CD8-positive, alpha-beta memory T cell (primary cell): ENCODE measurements at regions not wholly inside any gene's neighbourhood (a gene's known extent, or its start where the extent isn't known, plus 50 kb on each side); places are given as distances from the start of the nearest gene placed in this dataset.

ENCODE experiments used
- CTCF ChIA-PET: fragments of 350-600 bp; sonication (Branson Sonifier 250); formaldehyde crosslinking; loops from one replicate; lab custom pipeline; 2021; ENCODE audit warnings: antibody characterized with exemption; lab: Charles Lee
- POLR2A ChIA-PET: fragments of 350-600 bp; sonication (Branson Sonifier 250); formaldehyde crosslinking; loops from one replicate; lab custom pipeline; 2021; ENCODE audit warnings: antibody characterized with exemption; lab: Charles Lee
- DNase-seq, 5 donors: peaks; one replicate each; pipeline versions ENCODE4 v3.0.0 to v3.0.0-alpha.2; 2020 to 2022; ENCODE audit warnings: mixed read lengths in 1 of 5
- H3K27ac ChIP-seq: one replicate; pipeline ENCODE4 v1.7.0; 2013; ENCODE audit warnings: low read depth, mild to moderate bottlenecking, low read length, moderate library complexity
- H3K27me3 ChIP-seq: 2 replicates; pipeline ENCODE4 v1.7.0; 2013; ENCODE audit warnings: low read length, mild to moderate bottlenecking; ENCODE audit not compliant: insufficient read depth, poor library complexity, severe bottlenecking
- H3K36me3 ChIP-seq: 2 replicates; pipeline ENCODE4 v1.7.0; 2013; ENCODE audit warnings: mild to moderate bottlenecking, low read length, moderate library complexity; ENCODE audit not compliant: insufficient read depth
- H3K4me1 ChIP-seq: 2 replicates; pipeline ENCODE4 v1.7.0; 2013; ENCODE audit warnings: mild to moderate bottlenecking, low read length, moderate library complexity; ENCODE audit not compliant: insufficient read depth
- H3K4me3 ChIP-seq: 2 replicates; pipeline ENCODE4 v1.7.0; 2013; ENCODE audit warnings: mild to moderate bottlenecking, low read length
- H3K9me3 ChIP-seq: 2 replicates; pipeline ENCODE4 v1.7.0; 2013; ENCODE audit warnings: mild to moderate bottlenecking, low read length
- H3K27ac Mint-ChIP-seq, 8 donors: one replicate each; pipeline ENCODE4 v1.8.0; 2020 to 2021; ENCODE audit warnings: mixed read lengths in 8 of 8, mild to moderate bottlenecking in 6 of 8, inconsistent platforms in 3 of 8, moderate library complexity in 3 of 8
- H3K27me3 Mint-ChIP-seq, 2 donors: one replicate each; pipeline ENCODE4 v1.8.0; 2020 to 2021; ENCODE audit warnings: mixed read lengths in 2 of 2, mild to moderate bottlenecking in 1 of 2, moderate library complexity in 1 of 2
- H3K36me3 Mint-ChIP-seq, 3 donors: one replicate each; pipeline ENCODE4 v1.8.0; 2020 to 2021; ENCODE audit warnings: mixed read lengths in 3 of 3, inconsistent platforms in 1 of 3, mild to moderate bottlenecking in 1 of 3
- H3K4me1 Mint-ChIP-seq, 3 donors: one replicate each; pipeline ENCODE4 v1.8.0; 2020 to 2021; ENCODE audit warnings: mixed read lengths in 3 of 3, inconsistent platforms in 1 of 3, mild to moderate bottlenecking in 1 of 3
- H3K4me3 Mint-ChIP-seq, 7 donors: one replicate each; pipeline ENCODE4 v1.8.0; 2020 to 2021; ENCODE audit warnings: mixed read lengths in 7 of 7, mild to moderate bottlenecking in 6 of 7, moderate library complexity in 4 of 7, inconsistent platforms in 2 of 7
- H3K9me3 Mint-ChIP-seq, 5 donors: one replicate each; pipeline ENCODE4 v1.8.0; 2020 to 2022; ENCODE audit warnings: mixed read lengths in 5 of 5, mild to moderate bottlenecking in 3 of 5, moderate library complexity in 2 of 5, inconsistent platforms in 1 of 5

- H3K27me3 Mint-ChIP-seq: peaks cover under 1 to 23% of the 10 kb centered on the region in 2 donors
- no peaks in the 10 kb centered on the region for H3K36me3 Mint-ChIP-seq
- CTCF ChIA-PET: interaction anchor here (0.9 kb wide), 1 partner anchor 10 kb away, joined by 4 read pairs; no protein-coding TSS in a partner anchor
Observed at GRCh38 chr5:72006361-72006760, 100.9 kb upstream of the MAP1B start.

GRCh38 chr5:72007336-72008111 is 99.8 kb upstream of the MAP1B start:
- Histone ChIP-seq H3K9me3 (no peaks in the 10 kb centered on the region), H3K36me3 (no peaks in the 10 kb centered on the region), H3K4me3 (no peak overlapping the region), H3K27me3 (no peaks in the 10 kb centered on the region), H3K27ac (no peak overlapping the region), H3K4me1 (no peaks in the 10 kb centered on the region)
- Mint-ChIP-seq H3K36me3 (no peaks in the 10 kb centered on the region), H3K4me1 (no peaks in the 10 kb centered on the region), H3K27me3 (peaks cover 2 to 29% of the 10 kb centered on the region in 2 donors), H3K9me3 (no peaks in the 10 kb centered on the region), H3K4me3 (no peak overlapping the region), H3K27ac (no peak overlapping the region)
- no peak for DNase-seq
- ChIA-PET POLR2A (no interaction called here), CTCF (interaction anchor here (0.9 kb wide), 1 partner anchor 9 kb away, joined by 4 read pairs; no protein-coding TSS in a partner anchor)

More at GRCh38 chr5:72006361-72006760, 100.9 kb upstream of the MAP1B start:
- H3K27ac ChIP-seq: no peak overlapping the region
- no peak overlapping the region for H3K4me3 ChIP-seq
- no peak for DNase-seq
- no peaks in the 10 kb centered on the region for H3K9me3 ChIP-seq
- no peaks in the 10 kb centered on the region for H3K4me1 Mint-ChIP-seq
- H3K36me3 ChIP-seq: no peaks in the 10 kb centered on the region
- H3K27ac Mint-ChIP-seq: no peak overlapping the region
- no peak overlapping the region for H3K4me3 Mint-ChIP-seq
- H3K27me3 ChIP-seq: no peaks in the 10 kb centered on the region
- no peaks in the 10 kb centered on the region for H3K4me1 ChIP-seq
- POLR2A ChIA-PET: no interaction called here
- no peaks in the 10 kb centered on the region for H3K9me3 Mint-ChIP-seq

GRCh38 chr5:72009280-72009679 is 98.0 kb upstream of the MAP1B start:
- Histone ChIP-seq H3K4me1 (no peaks in the 10 kb centered on the region), H3K36me3 (no peaks in the 10 kb centered on the region), H3K27ac (no peak overlapping the region), H3K27me3 (no peaks in the 10 kb centered on the region), H3K9me3 (no peaks in the 10 kb centered on the region), H3K4me3 (no peak overlapping the region)
- Mint-ChIP-seq H3K36me3 (no peaks in the 10 kb centered on the region), H3K27ac (no peak overlapping the region), H3K27me3 (peaks cover 2 to 27% of the 10 kb centered on the region in 2 donors), H3K4me3 (no peak overlapping the region), H3K9me3 (no peaks in the 10 kb centered on the region), H3K4me1 (no peaks in the 10 kb centered on the region)
- ChIA-PET CTCF (no interaction called here), POLR2A (no interaction called here)
- no peak for DNase-seq

- Histone ChIP-seq H3K9me3 (no peaks in the 10 kb centered on the region), H3K4me1 (no peaks in the 10 kb centered on the region), H3K27me3 (no peaks in the 10 kb centered on the region), H3K36me3 (no peaks in the 10 kb centered on the region), H3K4me3 (no peak overlapping the region), H3K27ac (no peak overlapping the region)
- ChIA-PET POLR2A (no interaction called here), CTCF (no interaction called here)
- H3K4me1 Mint-ChIP-seq: peaks cover 0 to 2% (median 0%) of the 10 kb centered on the region in 3 donors
- no peak for DNase-seq
- peaks cover 2 to 27% of the 10 kb centered on the region in 2 donors for H3K27me3 Mint-ChIP-seq
- H3K4me3 Mint-ChIP-seq: no peak overlapping the region
- no peaks in the 10 kb centered on the region for H3K36me3 Mint-ChIP-seq
- H3K9me3 Mint-ChIP-seq: no peaks in the 10 kb centered on the region
- H3K27ac Mint-ChIP-seq: peak overlapping the region in 1 of 8 donors; percentile 39
Observed at GRCh38 chr5:72010430-72010829, 96.8 kb upstream of the MAP1B start.

- CTCF ChIA-PET: no interaction called here
- no peak overlapping the region for H3K4me3 Mint-ChIP-seq
- Histone ChIP-seq H3K27me3 (no peaks in the 10 kb centered on the region), H3K4me1 (no peaks in the 10 kb centered on the region), H3K9me3 (no peaks in the 10 kb centered on the region), H3K27ac (no peak overlapping the region), H3K36me3 (no peaks in the 10 kb centered on the region), H3K4me3 (no peak overlapping the region)
- no peak overlapping the region for H3K27ac Mint-ChIP-seq
- no peak for DNase-seq
- POLR2A ChIA-PET: no interaction called here
- H3K9me3 Mint-ChIP-seq: no peaks in the 10 kb centered on the region
- H3K4me1 Mint-ChIP-seq: peaks cover 0 to 2% (median 0%) of the 10 kb centered on the region in 3 donors
- H3K27me3 Mint-ChIP-seq: peaks cover 5 to 34% of the 10 kb centered on the region in 2 donors
- no peaks in the 10 kb centered on the region for H3K36me3 Mint-ChIP-seq
Observed at GRCh38 chr5:72012906-72013305, 94.4 kb upstream of the MAP1B start.

- H3K27me3 ChIP-seq: no peaks in the 10 kb centered on the region
- no peaks in the 10 kb centered on the region for H3K36me3 ChIP-seq
- H3K36me3 Mint-ChIP-seq: no peaks in the 10 kb centered on the region
- H3K4me1 ChIP-seq: no peaks in the 10 kb centered on the region
- no peak overlapping the region for H3K4me3 Mint-ChIP-seq
- H3K9me3 ChIP-seq: no peaks in the 10 kb centered on the region
- no peak overlapping the region for H3K4me3 ChIP-seq
- peaks cover 5 to 40% of the 10 kb centered on the region in 2 donors for H3K27me3 Mint-ChIP-seq
- DNase-seq: no peak
- peaks cover 0 to 4% (median 4%) of the 10 kb centered on the region in 3 donors for H3K4me1 Mint-ChIP-seq
- ChIA-PET CTCF (no interaction called here), POLR2A (no interaction called here)
- H3K27ac ChIP-seq: no peak overlapping the region
- no peaks in the 10 kb centered on the region for H3K9me3 Mint-ChIP-seq
- H3K27ac Mint-ChIP-seq: no peak overlapping the region
Observed at GRCh38 chr5:72013766-72014624, 93.3 kb upstream of the MAP1B start.

- no peaks in the 10 kb centered on the region for H3K36me3 ChIP-seq
- POLR2A ChIA-PET: no interaction called here
- no peak overlapping the region for H3K4me3 ChIP-seq
- CTCF ChIA-PET: no interaction called here
- no peaks in the 10 kb centered on the region for H3K9me3 Mint-ChIP-seq
- H3K9me3 ChIP-seq: no peaks in the 10 kb centered on the region
- no peak overlapping the region for H3K4me3 Mint-ChIP-seq
- no peak overlapping the region for H3K27ac ChIP-seq
- DNase-seq: no peak
- H3K4me1 ChIP-seq: no peaks in the 10 kb centered on the region
- H3K36me3 Mint-ChIP-seq: no peaks in the 10 kb centered on the region
- H3K27ac Mint-ChIP-seq: no peak overlapping the region
- H3K4me1 Mint-ChIP-seq: peaks cover 0 to 4% (median 4%) of the 10 kb centered on the region in 3 donors
- no peaks in the 10 kb centered on the region for H3K27me3 ChIP-seq
- H3K27me3 Mint-ChIP-seq: peaks cover 5 to 48% of the 10 kb centered on the region in 2 donors
Observed at GRCh38 chr5:72015103-72015548, 92.1 kb upstream of the MAP1B start.
